ENCODE measurements at regions not wholly inside any gene's neighbourhood (a gene's known extent, or its start where the extent isn't known, plus 50 kb on each side); places are given as distances from the start of the nearest gene placed in this dataset.

- DNase-seq: no peak
Measured at GRCh38 chr2:134099273-134099672, 154.6 kb upstream of the MGAT5 start.

GRCh38 chr2:134103196-134103595 is 150.7 kb upstream of the MGAT5 start:
- no peak for DNase-seq

- DNase-seq: peak; percentile 10
Measured at GRCh38 chr2:134104754-134105153, 149.1 kb upstream of the MGAT5 start.

GRCh38 chr2:134107402-134107801 is 146.5 kb upstream of the MGAT5 start:
- no peak for DNase-seq

GRCh38 chr2:134108113-134108512 is 145.8 kb upstream of the MGAT5 start:
- peak; percentile 95 for DNase-seq

- no peak for DNase-seq
Measured at GRCh38 chr2:134109246-134109645, 144.6 kb upstream of the MGAT5 start.

- peak; percentile 57 for DNase-seq
Measured at GRCh38 chr2:134109725-134110124, 144.1 kb upstream of the MGAT5 start.

GRCh38 chr2:134110532-134110931 is 143.3 kb upstream of the MGAT5 start:
- DNase-seq: no peak

GRCh38 chr2:134117676-134118075 is 136.2 kb upstream of the MGAT5 start:
- no peak for DNase-seq

- peak; percentile 97 for DNase-seq
Measured at GRCh38 chr2:134118279-134119116, 135.4 kb upstream of the MGAT5 start.

- peak; percentile 58 for DNase-seq
Measured at GRCh38 chr2:134119117-134119712, 134.7 kb upstream of the MGAT5 start.

- peak; percentile 84 for DNase-seq
Measured at GRCh38 chr2:134119713-134120405, 134.0 kb upstream of the MGAT5 start.

GRCh38 chr2:134120406-134120732 is 133.5 kb upstream of the MGAT5 start:
- no peak for DNase-seq

GRCh38 chr2:134120733-134121630 is 132.9 kb upstream of the MGAT5 start:
- peak; percentile 43 for DNase-seq

GRCh38 chr2:134122610-134123009 is 131.3 kb upstream of the MGAT5 start:
- no peak for DNase-seq

GRCh38 chr2:134123332-134123731 is 130.5 kb upstream of the MGAT5 start:
- DNase-seq: no peak

GRCh38 chr2:134124047-134124753 is 129.7 kb upstream of the MGAT5 start:
- no peak for DNase-seq

- DNase-seq: no peak
Measured at GRCh38 chr2:134127496-134127895, 126.4 kb upstream of the MGAT5 start.

- peak; percentile 54 for DNase-seq
Measured at GRCh38 chr2:134128746-134129145, 125.1 kb upstream of the MGAT5 start.

GRCh38 chr2:134129900-134130537 is 123.9 kb upstream of the MGAT5 start:
- no peak for DNase-seq

GRCh38 chr2:134131681-134132489 is 122.0 kb upstream of the MGAT5 start:
- DNase-seq: no peak
